ENCODE measurements at regions not wholly inside any gene's neighbourhood (a gene's known extent, or its start where the extent isn't known, plus 50 kb on each side); places are given as distances from the start of the nearest gene placed in this dataset.
"Not testable (repeated sequence)": the region's sequence is repeated elsewhere in the genome, so short reads cannot be mapped to it uniquely, and the experiment has no call there.

GRCh38 chr17:77089124-77089490 lies 51.7 kb upstream of the SEC14L1 start:
- H3K4me3 ChIP-seq (ENCODE audit: low read depth, low read length): peak overlapping the region; percentile 99
- no peak for TF ChIP-seq CTCF (conservative IDR thresholded peaks at IDR 0.05; ENCODE audit: low read depth, low read length)
- no peak for DNase-seq (ENCODE audit: low read depth)

GRCh38 chr17:77089949-77090348 lies 50.8 kb upstream of the SEC14L1 start:
- not testable (repeated sequence) for DNase-seq (ENCODE audit: low read depth); H3K4me3 ChIP-seq (ENCODE audit: low read depth, low read length)

- no peak for TF ChIP-seq CTCF (conservative IDR thresholded peaks at IDR 0.05; ENCODE audit: low read depth, low read length)
- H3K4me3 ChIP-seq (ENCODE audit: low read depth, low read length): no peak overlapping the region
- no peak for DNase-seq (ENCODE audit: low read depth)
These were observed 50.3 kb upstream of the SEC14L1 start for GRCh38 chr17:77090476-77090875.

Measured in epithelial cell of proximal tubule (primary cell).